NCI-H82 (cell line): ENCODE measurements at regions not wholly inside any gene's neighbourhood (a gene's known extent, or its start where the extent isn't known, plus 50 kb on each side); places are given as distances from the start of the nearest gene placed in this dataset.
"Not testable (repeated sequence)": the region's sequence is repeated elsewhere in the genome, so short reads cannot be mapped to it uniquely, and the experiment has no call there.

Source experiments
- DNase-seq: peaks from one replicate; lab custom pipeline; 2025; lab: John Stamatoyannopoulos, UW

DNA sequence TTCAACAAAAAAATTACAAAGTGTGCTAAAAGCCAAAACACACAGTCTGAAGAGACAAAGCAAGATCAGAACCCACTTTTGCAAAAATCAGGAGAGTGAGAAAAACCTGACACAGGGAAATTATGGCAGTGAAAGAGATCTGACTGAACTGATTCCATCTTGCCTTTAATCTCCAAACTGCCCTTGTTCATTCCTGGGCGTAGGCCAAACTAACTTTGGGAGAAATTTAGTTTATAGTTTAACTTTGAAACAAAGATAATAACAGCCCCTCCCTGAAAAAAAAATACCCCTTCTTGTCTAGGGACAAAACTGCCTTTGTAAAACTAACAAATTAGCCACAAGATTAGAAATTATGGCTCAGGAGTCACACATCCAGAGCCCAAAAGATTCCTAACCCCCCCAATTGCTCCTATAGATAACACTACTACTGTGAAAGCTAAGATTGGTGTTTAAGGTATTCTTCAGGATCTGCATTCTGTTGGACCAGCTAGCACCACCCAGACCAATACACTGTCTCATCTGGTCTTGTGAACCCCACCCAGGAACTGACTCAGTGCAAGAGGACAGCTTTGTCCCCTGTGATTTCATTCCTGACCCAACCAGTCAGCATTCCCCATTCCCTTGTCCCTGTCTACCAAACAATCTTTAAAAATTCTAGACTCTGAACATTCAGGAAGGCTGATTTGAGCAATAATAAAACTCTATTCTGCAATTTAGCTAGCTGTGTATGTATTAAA is 226.1 kb upstream of the SH3BP4 start:
- no peak for DNase-seq

DNA sequence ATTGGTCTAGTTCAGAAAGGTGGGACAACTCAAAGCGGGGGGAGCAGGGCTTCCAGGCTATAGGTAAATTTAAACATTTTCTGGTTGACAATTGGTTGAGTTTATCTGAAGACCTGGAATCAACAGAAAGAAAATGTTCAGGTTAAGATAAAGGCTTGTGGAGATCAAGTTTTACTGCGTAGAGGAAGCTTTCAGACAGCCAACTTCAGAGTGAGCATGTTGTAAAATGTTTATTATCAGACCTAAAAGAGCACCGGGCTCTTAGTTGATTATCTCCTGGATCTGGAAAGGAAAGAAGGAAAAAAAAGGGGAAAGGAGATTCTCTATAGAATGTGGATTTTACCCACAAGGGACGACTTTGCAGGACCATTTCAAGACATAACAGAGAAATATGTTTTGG is 227.0 kb upstream of the SH3BP4 start:
- no peak for DNase-seq

DNA sequence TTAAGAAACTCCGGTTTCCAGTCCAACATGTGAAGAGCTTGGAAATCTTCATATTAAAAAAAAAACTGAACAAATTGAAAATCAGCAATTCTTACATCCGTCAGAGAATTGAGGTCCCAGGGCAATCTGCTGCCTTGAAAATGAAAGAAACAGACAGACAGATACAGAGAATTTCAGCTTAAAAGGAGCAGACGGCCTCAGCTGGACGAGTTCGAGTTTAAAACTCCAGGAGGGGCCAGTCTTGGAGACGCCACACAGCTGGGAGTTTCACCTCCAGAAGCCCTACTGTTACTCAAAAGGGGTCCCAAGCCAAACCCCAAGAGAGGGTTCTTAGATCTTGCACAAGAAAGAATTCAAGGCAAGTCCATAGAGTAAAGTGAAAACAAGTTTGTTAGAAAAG is 226.5 kb upstream of the ARL4C start:
- no peak for DNase-seq

DNA sequence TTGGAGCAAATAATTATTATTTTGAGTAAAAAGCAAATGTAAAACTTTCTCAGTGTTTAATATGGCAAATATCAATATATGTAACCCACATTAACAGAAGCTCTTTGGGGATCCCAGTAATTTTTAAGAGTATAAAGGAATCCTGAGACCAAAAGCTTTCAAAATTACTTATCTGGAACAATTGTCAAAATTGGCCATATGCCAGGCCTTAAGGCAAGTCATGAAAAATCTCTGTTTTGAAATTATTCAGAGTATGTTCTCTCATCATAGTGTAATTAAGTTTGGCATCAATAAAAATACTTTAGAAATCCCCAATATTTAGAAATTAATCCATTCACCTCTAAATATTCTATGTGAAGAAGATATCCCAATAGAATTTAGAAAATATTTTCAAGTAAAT is 225.3 kb upstream of the ARL4C start:
- DNase-seq, result no peak

DNA sequence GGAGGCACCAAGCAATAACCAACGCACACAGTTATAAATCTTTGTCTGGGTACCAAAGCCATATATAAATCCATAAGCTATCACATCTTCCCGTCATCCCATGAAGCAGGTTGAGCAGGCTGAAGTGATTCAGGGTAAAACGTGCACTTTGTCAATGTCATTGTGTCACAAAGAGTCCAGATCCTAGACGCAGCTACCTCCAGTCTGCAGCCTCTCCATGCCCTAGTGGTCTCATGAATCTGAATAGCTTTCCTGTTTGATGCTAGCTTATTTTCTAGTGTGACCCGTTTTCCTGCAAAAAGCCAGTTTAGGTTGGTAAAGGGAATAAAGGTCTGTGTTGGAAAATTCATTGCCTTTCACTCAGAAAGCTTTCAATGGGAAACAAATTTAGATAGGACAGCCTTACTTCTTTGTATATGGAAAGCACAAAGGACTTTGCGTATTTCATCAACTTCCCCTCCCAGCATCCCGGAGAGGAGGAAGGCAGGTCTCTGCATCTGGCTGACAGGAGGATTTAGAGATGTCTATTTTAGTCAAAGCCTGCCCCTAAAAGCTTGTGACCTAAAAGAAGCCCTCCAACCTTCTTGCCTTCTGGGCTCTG is 222.3 kb upstream of the ARL4C start:
- DNase-seq, result no peak

DNA sequence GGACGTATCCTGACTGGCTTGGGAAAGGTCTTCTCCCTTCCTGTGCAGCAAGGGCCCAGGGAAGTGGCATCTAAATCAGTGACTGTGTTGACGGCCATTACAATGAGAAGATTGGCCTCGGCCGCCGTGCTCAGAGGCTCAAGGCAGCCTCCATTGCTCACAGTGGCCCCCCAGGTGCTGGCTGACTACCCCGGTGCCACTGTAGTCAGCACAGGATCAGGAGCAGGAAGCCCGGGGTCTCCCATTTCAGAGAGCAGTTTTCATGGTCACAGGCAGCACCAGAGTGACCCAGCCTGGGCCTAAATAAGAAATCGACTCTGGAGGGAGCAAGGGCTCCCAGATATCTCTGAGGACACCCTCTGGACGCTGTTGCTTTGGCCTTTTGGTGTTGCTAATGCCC is 219.4 kb upstream of the ARL4C start:
- DNase-seq, result no peak

DNA sequence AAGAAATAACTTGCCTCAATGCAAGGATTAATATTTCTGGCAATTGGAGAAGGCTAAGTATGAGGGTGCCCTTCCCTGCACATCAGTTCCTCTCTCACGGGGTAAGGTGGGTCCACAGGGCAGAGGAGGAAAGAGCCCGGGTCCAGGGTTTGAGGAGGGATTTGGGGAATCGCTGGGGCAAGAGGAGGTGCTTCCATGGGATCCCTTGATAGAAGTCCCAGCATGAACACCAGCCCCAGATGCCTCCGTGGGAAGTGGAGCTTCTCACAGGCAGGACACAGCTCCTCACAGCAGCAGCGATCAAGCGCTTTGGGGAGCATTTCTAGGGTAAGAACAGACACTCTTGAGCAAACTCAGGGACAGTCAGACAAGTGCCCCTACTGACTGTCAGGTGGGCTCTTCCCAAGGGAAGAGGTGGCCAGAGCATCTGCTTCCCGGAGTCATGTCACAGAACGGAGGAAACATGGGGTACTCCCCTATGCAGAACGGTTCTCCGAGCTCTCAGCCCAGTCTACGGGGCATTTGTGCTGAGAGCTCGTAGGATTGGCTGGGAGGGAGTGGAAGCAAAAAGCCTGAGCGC is 218.9 kb upstream of the ARL4C start:
- no peak for DNase-seq

DNA sequence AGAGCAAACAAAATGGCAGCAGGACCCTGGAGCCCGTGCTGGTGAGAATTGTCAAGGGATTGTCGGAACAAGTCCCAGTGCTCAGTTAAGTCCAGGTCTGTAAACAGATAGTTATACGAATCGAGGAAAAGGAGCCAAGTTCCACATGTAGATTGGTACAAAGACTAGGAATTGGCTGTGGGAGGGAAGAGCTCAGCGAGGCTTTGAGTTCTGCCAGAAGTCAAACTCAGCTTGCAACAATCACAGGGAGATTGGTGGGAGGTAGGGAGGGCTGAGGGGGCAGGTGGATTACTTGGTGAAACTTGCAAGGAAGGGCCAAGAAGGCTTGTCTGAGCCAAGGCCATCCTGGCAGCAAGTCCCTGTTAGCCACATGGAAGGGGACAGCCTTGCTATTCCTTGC is 217.8 kb upstream of the ARL4C start:
- no peak for DNase-seq

DNA sequence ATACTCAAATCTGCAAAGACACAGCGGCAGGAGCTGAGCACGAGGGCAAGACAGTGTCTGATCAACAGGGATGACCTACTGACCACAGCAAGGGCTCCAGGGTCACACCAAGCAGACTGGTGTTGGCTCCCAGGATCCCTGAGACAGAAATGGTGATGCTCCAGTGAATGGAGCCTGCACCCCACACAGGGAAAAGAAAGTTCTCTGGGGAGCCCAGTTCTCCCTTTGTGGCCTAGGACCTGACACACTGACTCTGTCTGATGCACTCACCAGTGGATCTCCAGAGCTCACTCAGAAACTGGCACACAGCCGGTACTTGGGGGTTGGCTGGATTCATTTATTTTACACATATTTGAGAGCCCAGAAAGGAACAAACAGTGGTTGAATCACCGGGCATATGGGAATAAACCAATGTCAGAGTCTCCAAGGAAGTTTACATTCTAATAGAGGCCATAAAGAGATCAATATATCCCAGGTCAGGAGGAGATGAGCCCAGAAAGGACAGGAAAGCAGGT is 215.6 kb upstream of the ARL4C start:
- DNase-seq, result no peak

DNA sequence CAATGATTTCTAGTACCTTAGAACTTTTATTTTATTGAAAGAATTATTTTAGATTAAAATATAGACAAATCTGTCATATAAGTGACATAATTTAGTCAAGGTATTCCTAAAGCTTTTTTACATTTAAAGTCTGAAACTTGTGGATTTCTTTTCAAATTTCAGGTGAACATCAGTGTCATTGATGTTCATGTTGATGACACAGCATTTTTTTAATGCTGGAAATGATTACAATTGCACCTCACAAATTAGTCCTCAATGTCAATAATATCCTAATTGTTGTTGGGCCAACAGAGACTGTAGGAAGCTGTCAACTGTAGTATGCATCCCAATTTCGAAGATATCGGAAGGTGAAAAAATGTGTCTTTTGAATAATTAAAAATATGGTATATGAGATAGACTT is 214.4 kb upstream of the ARL4C start:
- no peak for DNase-seq

DNA sequence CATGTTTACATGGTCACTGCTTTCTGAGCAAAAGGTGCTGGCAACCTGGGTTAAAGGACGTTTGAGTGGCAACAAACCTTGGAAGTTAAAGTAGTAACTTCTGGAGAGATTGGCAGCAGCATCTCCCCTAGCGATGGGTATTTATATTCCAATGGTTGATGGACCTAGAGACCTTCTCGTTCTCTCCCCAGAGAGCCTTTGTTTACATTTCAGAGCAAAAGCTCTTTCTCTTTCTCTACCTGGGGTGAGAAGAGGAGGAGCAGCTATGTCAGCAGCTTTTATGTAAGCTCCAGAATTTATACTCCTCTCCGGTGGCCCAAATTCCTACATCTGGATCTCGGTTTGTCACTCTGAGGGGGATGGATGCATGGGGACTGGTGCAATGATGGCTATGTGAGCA is 213.7 kb upstream of the ARL4C start:
- no peak for DNase-seq

DNA sequence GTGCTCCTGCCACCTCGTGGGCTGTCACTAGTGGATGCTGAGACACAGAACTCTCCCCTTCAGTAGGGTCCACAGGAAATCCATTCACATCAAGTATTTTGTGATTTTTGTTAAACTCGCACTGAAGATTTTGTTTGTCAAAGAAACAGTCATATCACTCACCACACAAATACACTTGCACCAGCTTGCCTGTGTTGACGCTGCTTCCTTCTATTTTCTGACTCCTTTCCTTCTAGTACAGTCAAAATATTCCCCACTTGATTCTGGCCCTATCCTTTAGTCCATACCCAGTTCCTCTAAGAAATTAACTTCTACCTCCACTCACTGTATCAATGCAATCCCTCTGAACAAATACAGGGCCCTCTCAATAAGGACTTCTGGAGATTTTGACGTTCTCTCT is 213.2 kb upstream of the ARL4C start:
- DNase-seq, result no peak

DNA sequence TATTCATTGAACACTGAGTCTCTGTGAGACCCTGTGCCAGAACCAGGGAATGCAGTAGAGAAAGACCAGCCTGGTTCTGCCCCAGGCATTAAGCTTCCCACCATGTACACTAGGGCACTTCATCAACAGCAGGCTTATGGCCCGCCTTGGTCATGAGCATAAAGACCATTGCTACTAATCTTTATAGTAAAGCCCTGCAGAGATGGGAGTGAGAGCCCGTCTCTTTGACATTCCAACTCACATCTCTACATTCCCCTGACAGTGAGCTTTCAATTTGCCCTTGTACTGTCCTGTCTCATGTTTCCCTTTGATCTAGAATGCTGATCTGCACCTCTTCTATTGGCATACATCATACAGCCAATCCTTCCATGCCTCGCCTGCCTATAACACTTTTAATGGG is 211.8 kb upstream of the ARL4C start:
- DNase-seq, result no peak

DNA sequence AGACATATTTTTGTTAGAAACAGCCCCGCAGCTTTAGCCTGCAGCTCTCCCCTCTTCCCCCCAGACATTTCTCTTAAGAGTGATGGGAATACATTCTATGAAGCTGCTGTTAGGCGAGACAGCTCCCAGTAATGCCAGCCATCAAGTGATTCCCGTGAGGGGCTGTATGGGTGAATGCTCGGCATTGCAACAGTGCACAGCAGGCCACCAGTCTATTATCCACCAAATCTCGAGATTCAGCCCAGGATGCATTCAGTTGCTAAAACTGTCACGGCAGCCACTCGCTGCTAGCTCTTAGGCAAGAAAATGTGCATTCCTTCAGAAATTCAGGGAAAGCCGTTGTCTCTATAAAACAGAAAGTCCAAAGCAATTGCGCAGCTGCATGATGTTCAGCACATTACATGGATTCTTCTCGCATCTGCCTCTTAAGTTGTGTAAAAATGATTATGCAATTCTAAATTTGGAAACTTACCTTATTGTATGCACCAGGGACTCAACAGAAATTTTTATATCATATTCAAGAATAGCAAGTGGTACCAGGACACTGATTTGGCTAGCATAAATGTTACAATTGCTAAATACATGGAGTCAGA is 211.3 kb upstream of the ARL4C start:
- no peak for DNase-seq

DNA sequence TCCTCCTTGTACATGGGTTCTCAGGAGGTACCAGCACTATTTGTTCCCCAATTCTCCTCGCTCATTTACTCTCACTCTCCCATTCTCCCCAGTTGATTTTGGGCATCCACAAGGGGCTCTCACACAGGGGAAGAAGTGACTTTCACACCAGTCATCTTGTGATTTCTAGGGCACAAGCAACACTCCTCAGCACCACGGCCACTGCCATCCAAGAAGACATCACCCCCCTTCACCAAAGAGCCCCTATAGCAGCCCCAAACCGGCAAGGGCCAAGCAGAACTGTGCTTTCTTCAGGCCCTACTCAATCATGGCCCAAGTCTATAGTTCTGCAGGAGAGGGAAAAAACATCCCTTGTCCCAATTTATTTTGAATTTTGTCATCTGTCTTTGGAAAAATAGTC is 209.2 kb upstream of the ARL4C start:
- no peak for DNase-seq

DNA sequence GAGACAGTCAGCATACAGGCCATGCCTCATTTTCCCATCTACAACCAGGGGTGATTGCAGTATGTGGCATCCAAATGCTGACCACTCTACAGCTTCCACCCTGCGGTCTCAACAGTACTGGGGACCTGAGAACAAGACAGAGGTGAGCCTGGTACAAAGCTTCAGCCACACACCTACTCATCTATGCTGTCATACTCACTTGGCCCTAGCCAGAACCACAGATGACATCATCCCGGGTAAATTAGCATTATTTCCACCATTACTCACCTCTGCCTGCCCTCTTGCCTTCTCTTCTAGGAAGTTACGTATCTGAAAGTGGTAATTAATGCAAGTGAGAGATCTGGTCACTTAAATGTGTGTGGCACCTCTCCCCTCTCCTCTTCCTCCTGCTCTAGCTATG is 208.2 kb upstream of the ARL4C start:
- no peak for DNase-seq

DNA sequence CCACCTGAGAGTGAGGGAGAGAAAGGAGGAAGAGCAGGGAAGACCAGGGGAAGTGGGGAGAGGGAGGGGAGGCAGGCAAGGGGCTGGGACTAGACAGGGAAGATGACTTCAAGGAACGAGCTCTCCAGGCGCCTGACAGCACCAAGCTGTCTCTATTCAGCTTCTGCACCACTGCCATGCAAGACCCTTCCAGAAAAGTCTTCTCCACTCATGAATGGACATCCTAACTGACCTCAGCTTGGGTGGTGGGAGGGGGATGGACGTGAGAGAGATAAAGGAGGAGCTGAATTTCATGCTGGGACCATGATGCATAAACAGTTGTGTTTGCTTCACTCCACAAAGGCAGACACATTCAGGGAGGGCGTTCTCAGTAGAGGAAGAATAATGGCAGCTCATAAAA is 206.4 kb upstream of the ARL4C start:
- DNase-seq, result no peak

DNA sequence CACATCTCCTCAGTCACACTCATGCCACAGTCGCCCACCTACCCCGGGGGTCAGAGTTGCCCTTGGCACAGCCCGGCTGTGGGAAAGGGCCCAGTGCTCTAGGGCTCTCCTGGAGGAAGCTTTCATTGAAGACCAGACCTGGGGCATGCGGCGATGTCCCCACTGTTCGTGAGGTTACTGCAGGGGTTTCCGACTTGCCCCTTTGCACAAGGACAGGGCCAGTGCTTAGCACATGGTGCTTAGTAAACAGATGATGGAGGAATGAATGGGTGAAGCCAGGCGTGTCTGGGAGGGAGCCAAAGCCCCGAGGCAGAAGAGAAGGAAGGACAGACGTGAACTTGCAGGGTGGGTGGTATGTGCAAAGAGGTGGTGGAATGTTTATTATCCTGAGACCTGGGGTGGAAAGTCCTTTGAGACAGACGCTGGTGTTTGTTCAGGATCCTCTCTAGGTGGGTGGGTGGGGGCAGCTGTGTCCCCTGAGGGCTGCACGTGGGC is 205.9 kb upstream of the ARL4C start:
- no peak for DNase-seq

DNA sequence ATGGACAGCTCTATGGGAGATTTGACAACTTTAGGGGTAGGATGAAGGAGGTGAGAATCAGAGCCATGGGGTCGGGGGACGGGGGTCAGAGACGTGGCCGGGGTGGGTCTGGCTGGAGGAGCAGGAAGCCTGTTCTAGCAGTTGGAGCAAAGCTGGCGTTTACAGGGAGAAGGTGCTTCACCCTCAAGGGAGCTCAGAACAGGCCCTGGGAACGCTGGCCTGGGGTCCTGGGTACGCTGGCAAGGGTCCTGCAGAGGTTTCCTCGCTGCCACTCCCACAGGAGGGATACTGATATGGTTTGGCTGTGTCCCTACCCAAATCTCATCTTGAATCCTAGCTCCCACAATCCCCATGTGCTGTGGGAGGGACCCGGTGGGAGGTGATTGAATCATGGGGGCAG is 205.0 kb upstream of the ARL4C start:
- no peak for DNase-seq

DNA sequence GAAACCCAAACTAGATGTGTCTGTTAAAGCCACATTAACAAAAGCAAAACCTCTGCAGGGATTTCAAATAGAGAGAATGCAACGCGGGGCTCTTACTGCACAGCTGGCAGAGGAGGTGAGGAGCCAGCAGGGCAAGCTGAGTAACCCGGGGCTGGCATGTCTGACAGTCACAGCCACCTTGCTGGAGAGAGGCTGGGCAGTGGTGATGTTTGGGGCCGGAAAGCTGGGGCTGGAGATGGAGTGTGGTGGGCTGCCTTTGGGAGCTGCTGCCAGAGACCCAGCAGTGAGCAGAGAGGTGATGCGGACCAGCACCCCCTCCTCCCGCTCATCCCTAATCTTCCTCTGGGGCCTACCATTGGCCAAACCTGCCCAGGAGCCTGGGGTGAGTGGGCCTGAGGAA is 204.5 kb upstream of the ARL4C start:
- no peak for DNase-seq

DNA sequence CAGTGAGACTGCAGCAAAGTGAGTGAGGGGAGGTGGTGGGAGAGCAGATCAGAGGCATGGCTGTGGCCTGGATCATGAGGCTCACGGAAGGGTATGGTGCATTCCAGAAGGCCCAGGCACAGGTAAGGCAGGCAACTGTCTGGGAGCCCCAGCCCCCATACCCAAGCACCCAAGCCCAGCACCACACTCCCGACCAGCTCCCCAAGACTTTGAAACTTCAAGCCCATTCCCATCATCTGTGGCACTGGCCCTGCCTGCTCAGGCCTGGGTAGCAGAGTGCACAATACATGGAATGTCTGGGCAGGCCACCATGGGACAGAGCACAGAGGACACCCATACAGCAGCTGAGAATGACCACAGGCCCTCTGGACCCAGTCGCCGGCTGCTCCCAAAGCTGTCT is 202.6 kb upstream of the ARL4C start:
- no peak for DNase-seq

DNA sequence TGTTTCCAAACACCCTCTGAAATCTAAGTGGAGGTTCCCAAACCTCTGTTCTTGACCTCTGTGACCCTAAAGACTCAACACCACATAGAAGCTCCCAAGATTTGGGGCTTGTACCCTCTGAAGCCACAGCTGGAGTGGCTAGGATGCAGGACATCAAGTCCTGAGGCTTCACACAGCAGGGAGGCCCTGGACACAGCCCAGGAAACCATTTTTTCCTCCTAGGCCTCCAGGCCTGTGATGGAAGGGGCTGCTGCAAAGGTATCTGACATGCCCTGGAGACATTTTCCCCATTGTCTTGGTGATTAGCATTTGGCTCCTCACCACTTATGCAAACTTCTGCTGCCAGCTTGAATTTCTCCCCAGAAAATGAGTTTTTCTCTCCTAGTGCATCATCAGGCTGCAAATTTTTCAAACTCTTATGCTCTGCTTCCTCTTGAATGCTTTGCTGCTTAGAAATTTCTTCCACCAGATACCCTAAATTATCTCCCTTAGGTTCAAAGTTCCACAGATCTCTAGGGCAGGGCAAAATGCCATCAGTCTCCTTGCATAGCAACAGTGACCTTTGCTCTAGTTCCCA is 200.5 kb upstream of the ARL4C start:
- DNase-seq, result not testable (repeated sequence)

DNA sequence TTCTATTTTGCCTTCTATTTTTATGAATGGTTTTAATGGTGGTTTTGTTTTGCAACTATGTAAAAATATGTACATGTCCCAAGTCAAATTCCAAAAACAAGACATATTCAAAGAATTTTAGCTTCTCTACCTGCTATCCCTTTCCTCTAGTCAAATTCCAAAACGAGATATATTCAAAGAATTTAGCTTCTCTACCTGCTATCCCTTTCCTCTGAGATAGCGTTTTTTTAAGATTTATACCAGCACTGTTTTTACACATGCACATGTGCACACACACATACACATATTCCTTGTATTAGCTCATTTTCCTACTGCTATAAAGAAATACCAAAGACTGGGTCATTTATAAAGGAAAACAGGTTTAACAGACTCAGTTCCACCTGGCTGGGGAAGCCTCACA is 199.1 kb upstream of the ARL4C start:
- DNase-seq, result no peak
